HG03342 (cell line): ENCODE measurements at regions not wholly inside any gene's neighbourhood (a gene's known extent, or its start where the extent isn't known, plus 50 kb on each side); places are given as distances from the start of the nearest gene placed in this dataset.

Experiments
- ATAC-seq: cut with Tn5 transposase; IDR thresholded peaks from one replicate; pipeline ENCODE4 v1.9.1; 2021; ENCODE audit warnings: mild to moderate bottlenecking, moderate library complexity; ENCODE audit not compliant: unreplicated experiment

DNA sequence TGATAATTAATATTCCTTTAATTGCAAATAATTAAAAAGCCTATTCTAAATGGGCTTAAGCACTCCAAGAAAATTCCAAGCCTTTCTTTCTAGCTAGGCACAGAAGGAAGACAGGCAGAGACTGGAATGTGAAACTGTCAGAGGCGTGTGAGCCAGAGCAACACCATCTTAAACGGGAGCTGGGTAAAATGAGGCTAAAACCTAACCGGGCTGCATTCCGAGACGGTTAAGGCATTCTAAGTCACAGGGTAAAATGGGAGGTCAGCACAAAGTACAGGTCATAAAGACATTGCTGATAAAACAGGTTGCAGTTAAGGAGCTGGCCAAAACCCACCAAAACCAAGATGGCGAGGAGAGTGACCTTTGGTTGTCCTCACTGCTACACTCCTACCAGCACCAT is 300.4 kb downstream of the SLITRK6 start:
- no peak for ATAC-seq

DNA sequence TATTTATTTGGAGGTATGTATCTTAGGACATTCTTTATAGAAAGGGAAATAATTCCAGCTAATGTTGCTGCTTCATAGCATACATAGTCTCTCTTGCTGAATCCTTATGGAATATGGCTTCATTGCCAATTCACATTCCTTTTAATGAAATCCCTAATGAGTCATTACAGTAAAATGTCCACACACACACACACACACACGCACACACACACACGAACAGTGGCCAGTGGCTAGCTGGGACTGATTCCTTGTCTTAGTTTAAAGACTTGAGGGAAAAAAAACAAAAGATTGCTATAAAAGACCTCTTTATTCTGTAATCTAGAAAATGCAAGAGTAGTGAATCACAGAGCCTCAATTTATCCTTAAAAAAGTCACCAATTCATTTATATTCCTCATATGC is 301.6 kb downstream of the SLITRK6 start:
- ATAC-seq: no peak

DNA sequence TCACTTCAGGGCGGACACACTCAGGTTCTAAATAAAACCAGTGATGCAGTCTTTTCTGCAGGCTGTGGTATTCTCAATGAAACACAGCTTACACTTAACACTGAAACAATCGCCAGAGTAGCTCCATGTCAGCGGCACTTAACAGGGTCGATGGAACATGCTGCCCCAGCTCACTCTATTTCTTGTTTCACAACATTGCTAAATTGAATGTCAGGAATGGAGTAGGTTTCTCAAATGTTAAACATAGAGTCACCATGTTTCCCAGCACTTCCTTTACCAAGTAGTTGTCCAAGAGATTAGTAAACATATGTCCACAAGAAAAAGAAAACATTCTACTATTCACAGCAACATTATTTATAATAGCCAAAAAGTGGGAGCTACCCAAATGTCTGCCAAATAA is 306.9 kb downstream of the SLITRK6 start:
- ATAC-seq: no peak

DNA sequence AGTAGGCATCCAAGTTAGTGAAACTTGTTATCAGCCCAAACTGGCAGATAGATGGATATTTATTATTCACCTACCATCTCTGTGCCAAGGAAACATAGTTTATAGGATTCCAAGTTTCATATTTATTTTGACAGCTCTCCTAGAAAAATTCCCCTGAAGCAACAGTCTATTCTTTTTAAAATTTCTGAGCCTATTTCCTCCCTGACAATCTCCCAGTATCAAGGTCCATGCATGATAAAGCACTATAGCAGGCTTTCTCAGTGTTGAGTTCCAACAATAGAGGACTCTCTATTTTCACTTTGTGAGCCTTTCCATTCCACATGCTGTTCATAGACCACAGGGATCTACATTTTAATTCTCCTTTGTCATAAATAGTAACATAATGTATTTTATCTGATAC is 312.6 kb downstream of the SLITRK6 start:
- no peak for ATAC-seq

DNA sequence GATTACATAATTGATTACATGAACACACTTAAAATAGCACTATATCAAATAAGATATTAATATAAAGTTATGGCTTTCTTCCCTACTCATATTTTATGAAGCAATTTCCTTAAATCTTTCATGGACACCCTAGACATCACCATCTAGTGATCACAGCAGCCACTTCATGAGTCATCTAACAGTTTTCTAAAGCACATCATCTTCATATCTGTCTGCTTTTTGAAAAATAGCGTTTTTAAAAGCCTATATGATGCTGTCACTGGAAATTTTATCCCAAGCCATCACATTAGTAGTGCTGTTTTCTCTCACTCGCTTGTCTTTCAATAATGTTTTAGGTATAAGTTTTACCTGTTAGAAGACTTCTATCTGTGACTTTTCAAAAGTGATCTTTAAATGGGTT is 326.1 kb downstream of the SLITRK6 start:
- no peak for ATAC-seq

DNA sequence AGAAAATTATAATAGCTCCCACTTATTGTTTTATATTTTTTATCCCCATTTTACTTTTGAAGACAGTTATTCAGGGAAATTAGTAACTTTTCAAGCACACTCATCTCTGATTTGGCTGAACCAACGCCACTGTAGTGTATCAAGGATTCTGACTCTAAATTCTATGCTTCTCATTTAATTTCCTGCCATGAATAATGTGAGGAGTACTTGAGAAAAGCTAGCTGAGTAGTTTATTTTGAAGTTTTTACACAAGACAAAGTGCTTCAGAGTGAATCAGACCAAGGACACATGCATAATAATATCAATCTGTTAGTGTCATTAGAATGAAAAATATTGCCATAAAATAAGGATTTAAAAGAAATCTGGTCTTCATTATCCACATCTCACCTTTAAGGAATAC is 329.9 kb downstream of the SLITRK6 start:
- ATAC-seq: no peak

DNA sequence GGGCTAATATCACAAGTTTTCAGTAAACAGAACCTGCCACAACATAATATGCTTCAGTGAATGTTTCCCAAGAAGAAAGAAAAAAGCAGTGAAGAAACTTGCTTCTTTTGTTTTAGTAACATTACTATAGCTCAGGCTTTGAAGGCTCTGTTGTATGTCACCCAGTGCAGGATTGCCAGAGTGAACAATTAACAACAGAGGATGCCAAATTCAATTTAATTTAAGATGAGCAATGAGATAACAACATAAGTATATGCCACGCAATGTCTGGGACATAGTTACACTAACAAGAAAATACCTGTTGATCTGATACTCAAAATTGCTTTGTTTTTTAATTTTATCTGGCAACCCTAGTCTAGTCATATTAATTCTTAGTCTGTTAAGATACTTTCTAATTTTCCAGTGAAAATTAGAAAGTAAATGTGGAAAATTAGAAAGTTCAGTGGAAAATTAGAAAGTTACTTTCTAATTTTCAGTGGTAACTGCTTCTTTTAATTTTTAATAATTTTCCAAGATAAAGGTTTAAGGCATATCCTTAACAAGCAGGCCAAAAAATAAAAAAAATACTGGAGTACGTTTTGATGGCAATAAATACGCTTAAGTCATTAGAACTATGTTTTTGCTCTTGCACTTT is 336.3 kb downstream of the SLITRK6 start:
- ATAC-seq: no peak

DNA sequence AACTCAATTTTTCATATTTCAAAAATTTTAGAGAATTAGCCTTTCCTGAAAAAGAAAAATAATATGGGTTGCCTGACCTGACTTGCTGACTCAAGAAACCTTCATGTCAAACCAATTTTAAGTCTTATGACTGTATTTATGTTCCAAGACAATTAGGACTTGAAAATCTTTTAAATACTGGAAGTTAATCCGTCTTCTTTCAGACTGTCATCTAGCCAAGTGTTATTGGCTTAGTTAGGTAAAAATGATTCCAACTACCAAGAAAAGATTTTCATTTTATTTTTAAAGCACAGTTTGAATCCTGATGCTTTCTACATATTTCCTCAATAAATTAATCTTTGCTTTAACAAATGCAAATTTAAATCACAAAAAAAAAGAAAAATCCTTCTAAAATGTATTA is 337.6 kb downstream of the SLITRK6 start:
- ATAC-seq: no peak

DNA sequence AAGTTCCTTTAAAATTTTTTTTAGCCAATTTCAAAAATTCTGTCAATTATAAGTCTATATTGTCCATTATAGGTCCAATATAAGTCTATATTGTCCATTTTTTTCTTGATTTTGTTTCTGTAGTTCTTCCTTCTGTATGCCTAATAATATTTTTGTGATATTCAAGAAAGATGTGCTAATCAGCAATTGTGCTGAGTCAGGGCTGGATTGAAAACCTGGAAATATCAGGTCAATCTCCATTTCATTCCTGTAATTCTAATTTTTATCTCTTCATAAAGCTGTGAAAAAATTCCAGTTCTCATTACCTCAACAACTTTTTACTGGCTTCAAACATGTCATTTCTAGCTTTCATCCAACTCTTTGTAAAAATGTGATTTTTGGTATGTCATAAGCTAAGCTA is 353.7 kb downstream of the SLITRK6 start:
- ATAC-seq: no peak

DNA sequence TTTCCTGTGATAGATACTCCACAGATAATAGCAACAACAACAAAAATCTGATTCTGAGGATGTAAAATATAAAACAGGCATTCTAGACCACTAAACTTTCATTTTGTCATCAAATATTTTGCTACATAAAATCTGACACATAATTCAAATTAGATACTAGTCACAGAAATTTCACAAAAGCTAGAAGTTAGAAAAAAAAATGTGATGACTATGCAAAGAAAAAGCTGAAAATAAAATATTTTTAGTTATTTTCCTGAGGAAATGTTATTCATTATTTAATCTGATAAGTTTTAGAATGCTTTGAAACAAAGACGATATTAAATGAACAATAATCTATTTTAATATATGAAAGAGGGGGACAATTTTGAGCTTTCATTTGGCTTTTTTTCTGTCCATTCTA is 357.2 kb downstream of the SLITRK6 start:
- no peak for ATAC-seq

DNA sequence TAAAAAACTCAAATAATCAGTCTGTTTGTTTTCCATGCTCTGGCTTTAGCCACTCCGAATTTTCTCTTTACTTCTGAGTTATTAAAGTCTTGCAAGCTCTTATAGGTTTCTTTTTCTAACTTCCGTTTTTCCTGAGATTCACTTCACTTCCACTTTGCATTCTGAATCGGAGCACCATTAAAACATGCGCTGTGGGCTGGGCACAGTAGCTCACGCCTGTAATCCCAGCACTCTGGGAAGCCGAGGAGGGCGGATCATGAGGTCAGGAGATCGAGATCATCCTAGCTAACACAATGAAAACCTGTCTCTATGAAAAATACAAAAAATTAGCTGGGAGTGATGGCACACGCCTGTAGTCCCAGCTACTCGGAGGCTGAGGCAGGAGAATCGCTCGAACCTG is 357.9 kb downstream of the SLITRK6 start:
- no peak for ATAC-seq

DNA sequence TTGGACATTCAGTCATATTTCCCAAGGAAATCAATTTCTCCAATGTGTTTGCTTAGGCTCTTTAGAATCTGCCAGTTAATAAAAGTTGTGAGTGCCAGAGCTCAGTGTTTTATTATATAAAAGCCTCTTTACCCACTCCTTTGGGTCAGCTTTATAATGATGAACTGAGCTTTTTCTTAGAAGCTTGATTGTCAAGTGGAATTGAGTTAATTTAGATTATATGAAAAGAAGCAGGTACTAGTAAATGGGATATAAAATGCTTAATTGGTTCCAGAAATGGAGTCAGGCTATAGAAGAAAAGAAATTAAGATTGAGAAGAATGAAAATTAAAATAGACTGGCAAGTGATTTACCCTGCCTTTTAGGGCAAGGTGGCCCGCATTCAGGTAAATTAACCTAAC is 363.2 kb downstream of the SLITRK6 start:
- no peak for ATAC-seq

DNA sequence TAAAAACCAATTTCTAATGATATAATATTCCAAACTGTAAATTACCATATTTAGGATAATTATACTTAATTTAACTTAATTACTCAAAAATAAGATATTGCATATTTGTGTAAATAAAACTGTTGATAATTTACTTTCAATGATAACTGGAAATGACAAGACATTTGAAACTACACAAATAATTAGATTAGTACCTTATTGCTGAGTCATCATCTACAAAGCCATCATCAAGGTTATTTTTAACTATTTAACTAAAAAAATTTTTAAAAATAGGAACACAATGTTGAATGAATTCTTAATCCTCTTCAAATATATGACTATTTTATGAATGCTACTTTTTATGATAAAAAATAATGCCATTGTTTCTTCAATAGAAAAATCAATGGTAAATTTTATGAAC is 364.3 kb downstream of the SLITRK6 start:
- no peak for ATAC-seq

DNA sequence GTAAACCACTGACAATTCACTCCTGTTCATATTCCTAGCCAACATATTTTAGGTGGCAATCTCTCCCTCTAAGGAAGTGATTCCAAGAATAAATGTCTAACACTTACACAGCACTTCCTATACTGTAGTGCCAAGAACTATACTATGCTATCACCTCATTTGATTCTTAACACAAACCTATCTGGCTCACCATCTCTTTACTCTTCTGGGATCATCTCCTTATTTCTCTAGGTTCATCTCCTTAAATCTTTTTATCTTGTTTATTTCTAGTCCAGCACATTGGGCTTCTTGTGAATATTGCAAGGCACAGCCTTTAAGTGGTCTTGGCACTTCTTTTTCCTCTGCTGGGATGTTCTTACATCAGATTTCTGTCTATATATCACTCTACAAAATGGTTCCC is 366.3 kb downstream of the SLITRK6 start:
- ATAC-seq: no peak

DNA sequence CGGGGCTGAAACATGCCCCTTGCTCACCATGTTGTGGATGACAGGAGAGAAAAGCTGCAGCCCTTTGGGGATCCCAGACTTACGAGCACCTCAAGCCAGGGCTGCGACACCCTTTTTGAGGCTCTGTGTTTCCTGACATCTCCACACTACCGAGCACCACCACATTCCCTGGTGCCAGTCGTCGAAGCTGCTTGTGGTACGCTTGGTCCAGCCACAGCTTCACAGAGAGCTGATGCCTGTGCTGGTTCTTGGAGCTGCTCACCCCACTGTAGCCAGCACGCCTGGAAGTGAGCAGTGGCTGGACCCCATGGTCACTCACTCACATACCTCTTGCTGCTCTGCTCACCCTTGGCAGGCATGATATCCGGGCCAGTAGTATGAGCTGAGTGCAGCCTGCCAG is 367.5 kb downstream of the SLITRK6 start:
- ATAC-seq: no peak

DNA sequence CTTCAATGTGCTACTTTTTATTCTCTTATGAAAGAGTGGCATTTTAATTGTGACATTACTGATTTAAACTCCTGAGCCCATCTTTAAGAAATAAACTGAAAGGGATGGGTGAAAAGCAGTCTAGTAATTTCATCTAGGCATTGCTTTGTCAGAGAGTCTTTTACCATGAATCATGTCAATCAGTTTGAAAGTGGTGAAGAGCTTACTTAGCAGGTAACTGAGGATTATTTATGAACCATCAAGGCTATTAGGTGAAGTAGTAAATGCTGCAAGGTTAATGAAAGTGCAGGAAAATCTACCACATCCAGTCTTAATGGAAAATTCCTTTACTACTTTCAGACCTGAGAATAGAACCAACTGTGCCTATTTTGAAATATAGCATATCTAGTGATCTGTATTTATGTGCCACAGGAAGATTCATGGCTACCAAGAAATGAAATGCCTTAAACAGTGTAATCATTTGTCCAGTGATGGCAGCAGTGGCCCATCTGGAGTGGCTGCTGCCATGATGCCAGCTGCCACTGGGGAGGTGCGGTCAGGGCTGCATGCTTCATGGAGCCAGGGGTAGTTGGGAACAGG is 368.9 kb downstream of the SLITRK6 start:
- ATAC-seq: no peak

DNA sequence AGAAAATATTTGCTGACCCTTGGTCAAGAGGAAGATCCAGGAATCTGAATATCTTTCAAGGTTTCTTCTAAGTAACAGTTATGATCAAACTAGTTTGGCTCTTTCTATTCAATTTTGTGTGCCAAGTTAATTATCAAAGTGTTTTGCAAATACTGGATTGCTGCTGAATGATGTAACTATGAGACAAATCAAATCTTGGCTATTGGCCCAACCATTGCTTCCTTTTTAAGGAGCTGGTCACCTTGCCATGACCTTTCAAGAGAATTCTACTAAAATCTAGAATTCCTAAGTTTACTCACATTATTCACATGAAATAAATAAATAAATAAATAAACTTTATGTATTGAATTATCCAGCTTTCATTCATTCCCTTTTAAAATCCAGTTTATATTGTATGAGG is 371.8 kb downstream of the SLITRK6 start:
- no peak for ATAC-seq

DNA sequence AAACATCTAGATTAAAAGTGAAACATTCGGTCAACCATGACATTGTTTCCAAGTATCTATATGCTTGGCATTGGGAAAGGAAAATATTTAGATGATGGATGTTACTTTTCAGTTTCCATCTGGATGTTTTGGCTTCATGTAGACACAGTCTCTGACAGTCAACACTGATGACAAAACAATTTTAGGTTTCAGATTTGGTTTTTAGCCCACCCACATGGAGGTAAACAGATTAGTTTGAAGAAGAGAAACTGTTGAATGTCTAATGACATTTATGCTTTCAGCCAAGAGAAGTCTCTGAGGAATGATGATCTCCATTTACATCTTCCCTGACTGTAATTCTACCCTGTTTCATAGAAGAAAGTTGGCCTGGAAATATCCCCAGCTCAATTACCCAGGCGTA is 379.1 kb downstream of the SLITRK6 start:
- ATAC-seq: no peak

DNA sequence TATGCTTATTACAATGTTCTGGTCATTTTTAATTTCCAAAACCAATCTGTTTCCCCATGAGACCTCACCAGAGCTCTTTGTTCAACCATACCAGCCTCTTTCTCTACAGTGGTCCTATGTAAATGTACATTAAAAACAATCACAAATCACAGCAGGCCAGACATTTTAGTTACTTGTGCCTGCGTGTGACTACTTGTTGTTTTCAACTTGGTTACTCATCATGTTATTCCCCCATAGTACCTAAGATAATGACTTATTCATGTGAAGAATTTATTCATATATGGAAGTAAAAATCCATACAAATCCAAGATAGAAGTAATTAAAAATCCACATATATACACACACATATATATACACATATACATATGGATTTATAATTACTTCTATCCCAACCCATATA is 379.6 kb downstream of the SLITRK6 start:
- ATAC-seq: no peak

DNA sequence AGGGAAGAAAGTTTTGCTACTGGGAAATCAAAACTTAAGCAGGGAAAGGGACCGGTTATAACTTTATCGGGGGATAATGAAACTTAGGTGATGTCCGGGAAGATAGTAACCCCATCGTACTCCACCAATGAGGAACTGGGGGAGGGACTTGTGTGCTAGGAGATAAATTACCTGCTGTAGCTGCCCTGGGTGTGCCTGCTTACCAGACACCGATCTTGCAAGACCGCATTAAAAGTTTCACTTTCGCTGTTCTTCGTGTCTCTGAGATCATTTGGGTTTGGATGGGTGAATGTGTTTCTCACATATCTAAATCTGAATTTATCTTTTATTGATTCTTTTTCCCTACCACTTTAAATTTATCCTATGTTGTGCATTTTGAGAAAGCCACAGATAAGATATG is 381.4 kb downstream of the SLITRK6 start:
- no peak for ATAC-seq

DNA sequence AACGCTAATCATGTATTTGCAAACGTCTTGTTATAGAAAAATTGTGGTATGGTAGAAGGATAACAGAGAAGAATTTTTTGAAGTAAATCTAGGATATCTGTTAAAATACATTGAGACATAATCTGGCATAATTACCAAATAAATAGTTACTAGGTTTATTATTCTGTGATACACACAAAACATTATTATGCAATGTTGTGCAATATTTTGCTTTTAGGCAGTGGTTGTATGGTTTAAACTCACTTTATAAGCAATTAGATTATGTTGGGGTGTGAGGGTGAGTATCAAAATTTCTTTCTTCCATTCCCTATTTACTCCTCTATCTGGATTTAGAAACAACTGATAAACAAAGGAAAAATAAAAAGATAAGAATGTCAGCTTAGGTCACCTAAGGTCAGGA is 385.6 kb downstream of the SLITRK6 start:
- no peak for ATAC-seq

DNA sequence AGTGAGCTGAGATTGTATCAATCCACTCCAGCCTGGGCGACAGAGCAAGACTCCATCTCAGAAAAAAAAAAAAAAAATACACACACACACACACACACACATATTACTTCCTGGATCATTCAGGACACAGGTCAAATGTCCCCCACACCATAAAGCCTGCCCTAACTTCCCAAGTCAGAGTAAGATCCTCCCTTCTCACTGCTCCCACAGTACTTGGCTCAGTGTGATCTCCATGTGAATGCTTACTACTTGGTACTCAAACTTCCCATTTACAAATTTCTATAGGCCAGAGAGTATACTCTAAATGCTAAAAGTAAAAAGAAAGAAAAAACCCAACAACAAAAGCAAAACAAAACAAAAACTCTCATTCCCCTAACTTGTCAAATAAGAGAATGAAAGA is 386.8 kb downstream of the SLITRK6 start:
- no peak for ATAC-seq

DNA sequence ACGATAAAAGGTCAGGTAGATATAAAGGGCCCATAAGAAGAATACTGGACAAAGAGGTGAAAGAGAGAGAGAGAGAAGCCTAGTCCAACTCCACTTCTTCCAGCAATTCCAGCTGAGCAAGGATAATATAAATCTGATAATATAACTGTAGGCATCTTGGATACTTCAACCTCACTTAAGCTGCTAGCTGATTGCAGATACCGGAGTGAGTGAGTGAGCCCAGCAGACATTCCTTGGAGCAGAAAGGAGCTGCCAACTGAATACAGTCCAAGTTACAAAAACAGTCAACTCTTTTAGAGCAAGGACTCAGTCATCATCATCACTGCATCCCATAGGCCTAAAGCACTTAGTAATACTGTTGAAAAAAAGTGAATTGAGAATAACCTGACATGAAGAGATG is 387.6 kb downstream of the SLITRK6 start:
- no peak for ATAC-seq
